ENCODE measurements at regions not wholly inside any gene's neighbourhood (a gene's known extent, or its start where the extent isn't known, plus 50 kb on each side); places are given as distances from the start of the nearest gene placed in this dataset.
"Not testable (repeated sequence)": the region's sequence is repeated elsewhere in the genome, so short reads cannot be mapped to it uniquely, and the experiment has no call there.

DNA sequence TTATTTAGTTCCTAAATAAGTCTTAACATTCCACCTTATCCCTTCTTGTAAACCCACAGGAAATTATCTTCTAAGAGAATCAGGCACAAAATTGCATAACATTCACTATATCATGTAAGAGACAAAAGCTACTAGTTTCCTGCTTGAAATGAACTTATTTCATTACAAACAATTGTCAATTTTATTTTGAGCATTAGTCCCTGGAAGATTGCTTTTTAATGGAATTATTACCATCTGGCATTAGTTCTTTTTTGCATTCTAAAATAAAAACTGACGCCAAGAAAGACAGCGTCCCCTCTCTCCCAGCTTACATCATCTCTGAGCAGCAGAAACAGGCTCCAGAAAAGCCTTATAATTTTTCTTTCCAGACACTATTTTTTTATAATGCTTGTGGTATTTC lies 121.8 kb downstream of the NOC3L start:
- 51% methylated on average over 2 of the region's 2 CpGs for WGBS
- Histone ChIP-seq H3K9me3 (no peaks in the 10 kb centered on the region), H3K4me1 (no peaks in the 10 kb centered on the region), H3K27me3 (no peaks in the 10 kb centered on the region), H3K4me3 (no peak overlapping the region), H3K27ac (no peak overlapping the region), H3K36me3 (no peaks in the 10 kb centered on the region)
- no peak for DNase-seq (ENCODE audit: low spot score in 2 of 2)
- TF ChIP-seq POLR2A (IDR thresholded peaks at IDR 0.05) (no peak), EP300 (IDR thresholded peaks at IDR 0.05) (no peak), POLR2AphosphoS5 (IDR thresholded peaks at IDR 0.05) (no peak)
- TF ChIP-seq, protein P1, sequence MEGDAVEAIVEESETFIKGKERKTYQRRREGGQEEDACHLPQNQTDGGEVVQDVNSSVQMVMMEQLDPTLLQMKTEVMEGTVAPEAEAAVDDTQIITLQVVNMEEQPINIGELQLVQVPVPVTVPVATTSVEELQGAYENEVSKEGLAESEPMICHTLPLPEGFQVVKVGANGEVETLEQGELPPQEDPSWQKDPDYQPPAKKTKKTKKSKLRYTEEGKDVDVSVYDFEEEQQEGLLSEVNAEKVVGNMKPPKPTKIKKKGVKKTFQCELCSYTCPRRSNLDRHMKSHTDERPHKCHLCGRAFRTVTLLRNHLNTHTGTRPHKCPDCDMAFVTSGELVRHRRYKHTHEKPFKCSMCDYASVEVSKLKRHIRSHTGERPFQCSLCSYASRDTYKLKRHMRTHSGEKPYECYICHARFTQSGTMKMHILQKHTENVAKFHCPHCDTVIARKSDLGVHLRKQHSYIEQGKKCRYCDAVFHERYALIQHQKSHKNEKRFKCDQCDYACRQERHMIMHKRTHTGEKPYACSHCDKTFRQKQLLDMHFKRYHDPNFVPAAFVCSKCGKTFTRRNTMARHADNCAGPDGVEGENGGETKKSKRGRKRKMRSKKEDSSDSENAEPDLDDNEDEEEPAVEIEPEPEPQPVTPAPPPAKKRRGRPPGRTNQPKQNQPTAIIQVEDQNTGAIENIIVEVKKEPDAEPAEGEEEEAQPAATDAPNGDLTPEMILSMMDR (IDR thresholded peaks at IDR 0.05), result no peak

DNA sequence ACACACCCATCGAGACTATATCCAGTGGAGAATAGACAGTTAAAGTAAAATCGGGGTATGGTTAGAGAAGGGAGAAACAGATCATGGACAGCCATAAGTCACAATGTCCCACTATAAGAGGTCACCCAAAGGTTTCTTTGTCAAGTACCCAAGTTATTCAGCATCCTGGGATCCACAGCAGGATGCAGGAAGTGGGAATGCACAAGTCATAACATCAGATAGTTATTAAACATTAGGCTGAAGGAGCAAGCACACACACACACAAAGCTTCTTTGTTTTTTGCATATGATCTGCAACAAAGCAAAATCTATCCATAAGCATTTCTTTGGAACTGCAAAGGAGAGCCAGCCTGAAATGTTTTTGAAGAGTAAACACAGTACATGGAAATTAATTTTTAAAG lies 111.6 kb downstream of the NOC3L start:
- peaks cover 3% of the 10 kb centered on the region for H3K36me3 ChIP-seq
- no peaks in the 10 kb centered on the region for H3K27me3 ChIP-seq
- WGBS, result 81% methylated on average over 2 of the region's 2 CpGs
- DNase-seq (ENCODE audit: low spot score in 2 of 2), result no peak
- H3K9me3 ChIP-seq, result no peaks in the 10 kb centered on the region
- H3K4me3 ChIP-seq, result no peak overlapping the region
- H3K4me1 ChIP-seq, result no peaks in the 10 kb centered on the region
- no peak overlapping the region for H3K27ac ChIP-seq
- no peak for TF ChIP-seq POLR2A (IDR thresholded peaks at IDR 0.05)
- no peak for TF ChIP-seq EP300 (IDR thresholded peaks at IDR 0.05)
- TF ChIP-seq, protein P1 (IDR thresholded peaks at IDR 0.05), result no peak

DNA sequence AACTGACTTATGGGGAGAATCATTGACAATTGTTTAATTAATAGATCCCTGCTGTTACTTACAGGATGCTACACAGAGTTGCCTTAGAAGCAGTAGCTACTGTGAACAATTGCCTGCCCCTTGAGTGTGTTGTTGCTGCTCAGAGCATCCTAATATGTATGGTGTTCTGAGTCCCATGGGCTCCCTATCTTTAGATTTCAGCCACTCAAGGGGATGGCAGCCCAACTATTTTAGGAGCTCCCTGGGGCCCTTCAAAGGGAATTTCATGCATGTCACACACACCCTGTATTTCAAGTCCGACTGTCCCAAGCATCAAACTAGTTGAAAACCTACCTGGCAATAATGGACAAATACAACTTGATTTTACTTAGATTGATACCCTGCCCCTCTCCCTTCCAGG lies 111.2 kb downstream of the NOC3L start:
- H3K4me3 ChIP-seq, result no peak overlapping the region
- H3K9me3 ChIP-seq, result no peaks in the 10 kb centered on the region
- H3K4me1 ChIP-seq, result no peaks in the 10 kb centered on the region
- DNase-seq (ENCODE audit: low spot score in 2 of 2), result no peak
- H3K36me3 ChIP-seq, result peaks cover 3% of the 10 kb centered on the region
- no peaks in the 10 kb centered on the region for H3K27me3 ChIP-seq
- H3K27ac ChIP-seq, result no peak overlapping the region
- WGBS, result 69% methylated on average over 1 of the region's 1 CpG
- TF ChIP-seq, protein P1 (IDR thresholded peaks at IDR 0.05), result no peak

GRCh38 chr10:94257407-94257806 lies 105.3 kb downstream of the NOC3L start:
- not testable (repeated sequence) for H3K27ac ChIP-seq; H3K27me3 ChIP-seq; H3K4me1 ChIP-seq; H3K36me3 ChIP-seq; H3K4me3 ChIP-seq; H3K9me3 ChIP-seq; DNase-seq (ENCODE audit: low spot score in 2 of 2)
- 89% methylated on average over 6 of the region's 6 CpGs for WGBS

DNA sequence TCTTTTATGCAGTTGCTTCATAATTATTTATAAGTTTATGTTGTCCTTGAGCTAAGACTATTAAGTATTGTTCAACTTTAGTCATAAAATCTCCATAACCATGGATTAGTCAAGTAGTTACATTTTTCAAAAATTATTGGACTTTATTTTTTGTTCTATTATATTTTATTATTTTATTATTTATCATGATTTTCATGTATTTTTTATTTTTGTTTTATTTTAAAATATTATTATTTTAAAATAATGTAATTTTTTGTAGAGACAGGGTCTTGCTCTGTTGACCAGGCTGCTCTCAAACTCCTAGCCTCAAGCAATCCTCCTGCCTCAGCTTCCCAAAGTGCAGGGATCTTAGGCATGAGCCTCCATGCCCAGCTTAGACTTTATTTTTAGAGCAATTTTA lies 102.3 kb downstream of the NOC3L start:
- H3K9me3 ChIP-seq, result no peaks in the 10 kb centered on the region
- H3K27me3 ChIP-seq, result no peaks in the 10 kb centered on the region
- no peak for TF ChIP-seq POLR2A (IDR thresholded peaks at IDR 0.05)
- no peak for TF ChIP-seq EP300 (IDR thresholded peaks at IDR 0.05)
- TF ChIP-seq, protein P1 (IDR thresholded peaks at IDR 0.05), result no peak
- no peaks in the 10 kb centered on the region for H3K36me3 ChIP-seq
- H3K27ac ChIP-seq, result no peak overlapping the region
- H3K4me3 ChIP-seq, result no peak overlapping the region
- DNase-seq (ENCODE audit: low spot score in 2 of 2), result no peak
- H3K4me1 ChIP-seq, result no peaks in the 10 kb centered on the region

GRCh38 chr10:94264085-94264484 lies 98.7 kb downstream of the NOC3L start:
- Histone ChIP-seq H3K4me1 (no peaks in the 10 kb centered on the region), H3K27me3 (no peaks in the 10 kb centered on the region), H3K36me3 (no peaks in the 10 kb centered on the region), H3K27ac (no peak overlapping the region), H3K4me3 (no peak overlapping the region), H3K9me3 (no peaks in the 10 kb centered on the region)
- WGBS, result 71% methylated on average over 3 of the region's 3 CpGs
- DNase-seq (ENCODE audit: low spot score in 2 of 2), result no peak
- TF ChIP-seq POLR2AphosphoS5 (IDR thresholded peaks at IDR 0.05), result no peak
